HG03097 (cell line): ENCODE measurements at regions not wholly inside any gene's neighbourhood (a gene's known extent, or its start where the extent isn't known, plus 50 kb on each side); places are given as distances from the start of the nearest gene placed in this dataset.

Experiments used
- ATAC-seq: cut with Tn5 transposase; IDR thresholded peaks from one replicate; pipeline ENCODE4 v1.9.1; 2021; ENCODE audit not compliant: unreplicated experiment, low FRiP score

GRCh38 chrX:39850209-39850608 lies 247.5 kb downstream of the BCOR start:
- ATAC-seq, result no peak

DNA sequence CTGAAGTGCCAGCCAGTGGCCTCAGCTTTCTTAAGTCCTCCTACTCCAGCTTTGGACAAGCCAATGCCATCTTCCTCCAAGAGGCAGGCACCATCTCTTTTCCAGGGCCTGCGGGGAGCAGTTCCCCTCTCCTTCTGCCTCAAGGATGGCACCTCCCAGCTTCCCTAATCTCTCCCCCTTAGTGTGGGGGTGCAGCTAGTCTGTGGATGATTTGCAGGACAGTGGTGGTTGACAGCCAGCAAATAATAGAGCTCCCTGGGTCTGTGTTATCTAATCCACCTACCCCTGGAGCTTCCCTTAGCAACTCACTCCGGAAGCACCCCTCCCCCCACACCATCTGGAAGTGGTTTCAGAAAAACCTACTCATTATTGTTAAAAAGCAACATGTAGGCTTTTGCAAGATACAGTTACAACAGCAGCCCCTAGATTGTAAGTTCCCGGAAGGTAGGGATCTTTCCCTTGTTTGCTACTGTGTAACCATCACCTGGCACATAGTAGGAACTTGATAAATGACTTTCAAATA lies 247.1 kb downstream of the BCOR start:
- no peak for ATAC-seq

GRCh38 chrX:39851745-39852455 lies 245.9 kb downstream of the BCOR start:
- no peak for ATAC-seq

DNA sequence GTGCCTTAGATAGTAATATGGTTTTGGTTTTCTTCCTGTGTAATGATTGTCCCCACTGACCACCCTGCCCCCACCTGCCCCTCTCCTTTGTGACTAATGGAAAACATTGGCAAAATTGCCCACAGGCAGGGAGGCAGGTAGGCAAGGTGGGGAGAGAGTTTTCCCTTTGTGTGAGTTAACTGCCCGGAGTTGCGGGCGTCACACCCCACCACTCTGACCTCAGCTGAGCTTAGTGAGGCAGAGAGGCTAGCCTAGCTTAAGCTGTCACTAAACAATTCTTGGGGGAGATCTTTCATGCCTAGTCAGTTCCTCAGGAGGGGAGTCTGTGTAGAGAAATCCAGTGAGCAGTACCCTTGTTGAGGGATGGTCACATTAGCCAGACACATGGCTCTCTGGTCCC lies 245.3 kb downstream of the BCOR start:
- ATAC-seq, result no peak

GRCh38 chrX:39853417-39854030 lies 244.2 kb downstream of the BCOR start:
- no peak for ATAC-seq

DNA sequence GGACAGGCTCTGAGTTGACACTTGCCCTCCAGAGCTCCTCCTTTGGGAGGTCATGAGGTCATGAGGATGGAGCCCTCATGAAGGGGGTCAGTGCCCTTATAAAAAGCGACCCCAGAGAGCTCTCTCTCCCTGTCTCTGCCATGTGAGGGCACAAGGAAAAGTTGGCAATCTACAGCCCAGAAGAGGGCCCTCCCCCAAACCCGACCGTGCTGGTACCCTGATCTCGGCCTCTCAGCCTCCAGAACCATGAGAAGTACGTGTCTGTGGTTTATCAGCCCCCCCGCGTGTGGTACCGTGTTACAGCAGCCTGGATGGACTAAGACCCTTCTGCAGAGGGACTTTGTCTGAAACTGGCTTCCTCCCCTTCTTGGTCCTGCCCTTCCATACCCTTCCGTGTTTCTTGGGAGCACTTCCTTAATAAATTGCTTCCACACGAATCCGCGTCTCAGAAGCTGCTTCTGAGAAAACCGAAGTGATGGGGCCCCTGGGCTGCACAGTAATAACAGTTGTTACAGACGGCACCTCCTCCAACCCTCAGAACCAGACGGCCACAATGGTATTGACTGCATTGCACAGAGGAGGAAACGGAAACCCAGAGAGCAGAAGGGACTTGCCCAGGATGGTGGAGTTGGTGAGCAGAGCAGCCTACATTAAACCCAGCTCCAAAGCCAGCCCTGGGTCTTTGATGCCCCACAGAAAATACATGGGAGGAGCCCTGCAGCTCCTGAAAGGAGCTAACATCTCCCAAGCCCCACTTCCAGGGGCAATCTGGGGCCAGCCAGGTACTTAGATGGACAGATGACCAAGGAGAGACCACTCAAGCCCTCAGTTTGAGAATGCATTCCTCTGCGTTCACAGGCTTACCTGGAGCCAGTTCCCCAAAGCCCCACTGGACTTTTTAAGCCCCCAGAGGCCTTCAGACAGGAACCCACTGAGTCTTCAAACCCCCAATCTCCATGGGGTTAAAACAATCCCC lies 242.7 kb downstream of the BCOR start:
- ATAC-seq, result peak; percentile 53

DNA sequence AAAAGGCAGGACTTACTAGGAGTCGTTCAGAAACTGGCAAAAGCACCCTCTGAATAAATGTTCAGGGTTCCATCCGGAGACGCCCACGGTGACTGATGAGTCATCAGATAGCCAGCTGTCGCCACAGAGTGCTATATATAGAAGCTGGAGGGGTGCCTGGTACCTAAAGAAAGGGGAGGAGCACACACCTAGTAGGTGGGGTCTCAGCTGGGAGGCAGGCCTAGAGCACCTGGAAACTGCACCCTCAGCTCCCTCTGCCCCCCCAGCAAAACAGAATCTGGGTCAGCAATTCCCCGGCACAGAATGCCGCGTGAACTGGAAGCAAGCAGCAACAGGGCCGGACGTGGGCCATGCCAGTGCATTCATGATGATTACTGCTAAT lies 242.0 kb downstream of the BCOR start:
- ATAC-seq, result peak; percentile 43

GRCh38 chrX:39856472-39857121 lies 241.2 kb downstream of the BCOR start:
- ATAC-seq, result no peak

GRCh38 chrX:39857780-39858179 lies 240.0 kb downstream of the BCOR start:
- no peak for ATAC-seq

DNA sequence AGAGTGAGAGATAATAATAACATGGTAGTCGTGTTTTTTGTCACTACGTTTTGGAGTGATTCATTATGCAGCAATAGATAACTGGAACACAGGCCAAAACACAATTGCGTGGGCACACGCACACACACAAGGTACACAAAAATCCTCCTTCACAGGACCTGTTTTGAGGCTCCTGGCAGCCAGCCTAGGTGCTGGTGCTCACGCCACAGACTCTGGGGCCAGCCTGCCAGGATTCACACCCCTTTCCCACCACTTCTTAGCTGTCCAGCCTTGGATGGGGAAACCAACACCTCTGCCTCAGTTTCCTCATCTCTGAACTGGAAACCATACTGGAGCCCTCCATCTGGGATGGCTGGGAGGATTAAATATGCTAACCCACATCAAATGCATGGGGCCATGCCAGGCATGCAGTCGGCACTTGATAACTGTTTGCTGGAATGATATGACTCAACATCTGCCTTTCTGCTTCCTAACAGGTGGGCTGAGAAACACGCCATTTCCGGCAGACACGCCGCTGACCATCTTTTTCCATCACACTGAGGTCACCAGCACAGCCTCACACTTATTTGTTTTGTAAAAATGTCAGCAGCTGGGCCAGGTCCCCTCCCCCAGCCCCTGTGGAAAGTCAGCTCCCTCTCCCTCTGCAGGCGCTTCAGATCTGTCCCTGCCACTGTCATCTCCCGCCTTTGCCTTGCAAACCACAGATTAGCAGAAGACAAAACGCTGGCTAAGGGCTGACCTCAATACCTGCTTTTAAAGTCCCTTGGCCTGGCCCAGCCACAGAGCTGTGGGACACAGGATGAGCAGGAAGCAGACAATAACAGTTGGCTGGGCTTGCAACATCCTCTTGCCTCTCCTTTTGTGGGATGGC lies 237.5 kb downstream of the BCOR start:
- peak; percentile 54 for ATAC-seq

GRCh38 chrX:39862963-39863362 lies 234.8 kb downstream of the BCOR start:
- no peak for ATAC-seq

DNA sequence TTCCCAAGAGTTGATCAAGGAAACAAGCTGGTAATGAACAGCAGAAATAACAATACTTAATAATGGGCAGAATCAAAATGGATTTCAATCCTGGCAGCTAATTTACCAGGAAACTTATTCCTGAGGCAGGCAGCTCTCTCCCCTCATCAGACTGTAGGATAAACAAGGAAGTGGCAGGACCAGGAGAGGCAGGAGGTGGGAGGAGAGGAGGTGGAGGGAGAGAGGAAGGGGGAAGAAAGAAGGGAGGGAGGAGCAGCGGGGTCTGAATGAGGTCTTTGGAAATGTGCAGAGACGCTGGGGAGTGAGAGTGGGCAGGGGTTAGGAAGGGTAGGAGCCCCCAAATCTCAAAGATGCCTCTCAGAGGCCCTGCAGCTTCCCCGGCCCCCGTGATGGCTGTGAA lies 231.5 kb downstream of the BCOR start:
- no peak for ATAC-seq

DNA sequence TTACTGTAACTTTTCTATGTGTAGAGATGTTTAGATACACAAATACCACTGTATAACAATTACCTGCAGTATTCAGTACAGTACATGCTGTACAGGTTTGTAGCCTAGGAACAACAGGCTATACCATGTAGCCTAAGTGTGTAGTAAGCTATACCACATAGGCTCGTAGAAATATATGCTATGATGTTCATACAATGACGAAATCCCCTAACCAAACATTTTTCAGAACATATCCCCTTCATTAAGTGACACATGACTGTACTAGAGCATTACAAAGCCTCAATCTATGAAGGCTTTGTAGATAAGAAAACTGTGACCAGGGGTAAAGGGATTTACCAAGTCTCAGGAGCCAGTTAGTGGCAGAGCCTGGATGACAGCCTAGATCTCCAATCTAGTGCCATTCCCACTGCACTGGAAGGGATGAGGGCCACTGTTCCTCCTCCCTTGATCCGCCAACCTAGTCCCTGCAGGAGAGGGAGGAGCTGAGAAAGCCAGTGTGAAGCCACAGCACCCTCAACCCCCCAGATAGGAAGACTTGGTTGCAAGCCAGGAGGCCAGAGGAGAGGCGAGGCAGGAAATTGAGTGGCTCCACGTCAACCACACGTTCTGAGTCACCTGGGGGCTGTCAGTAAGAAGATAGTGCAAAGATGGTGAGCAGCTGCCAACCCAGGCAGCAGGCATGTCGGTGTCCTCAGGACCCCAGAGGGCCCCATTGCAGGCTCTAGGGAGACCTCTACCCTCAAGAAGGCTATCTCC lies 227.7 kb downstream of the BCOR start:
- no peak for ATAC-seq

GRCh38 chrX:39871648-39872047 lies 226.1 kb downstream of the BCOR start:
- ATAC-seq, result no peak

GRCh38 chrX:39873117-39873516 lies 224.6 kb downstream of the BCOR start:
- ATAC-seq, result no peak

DNA sequence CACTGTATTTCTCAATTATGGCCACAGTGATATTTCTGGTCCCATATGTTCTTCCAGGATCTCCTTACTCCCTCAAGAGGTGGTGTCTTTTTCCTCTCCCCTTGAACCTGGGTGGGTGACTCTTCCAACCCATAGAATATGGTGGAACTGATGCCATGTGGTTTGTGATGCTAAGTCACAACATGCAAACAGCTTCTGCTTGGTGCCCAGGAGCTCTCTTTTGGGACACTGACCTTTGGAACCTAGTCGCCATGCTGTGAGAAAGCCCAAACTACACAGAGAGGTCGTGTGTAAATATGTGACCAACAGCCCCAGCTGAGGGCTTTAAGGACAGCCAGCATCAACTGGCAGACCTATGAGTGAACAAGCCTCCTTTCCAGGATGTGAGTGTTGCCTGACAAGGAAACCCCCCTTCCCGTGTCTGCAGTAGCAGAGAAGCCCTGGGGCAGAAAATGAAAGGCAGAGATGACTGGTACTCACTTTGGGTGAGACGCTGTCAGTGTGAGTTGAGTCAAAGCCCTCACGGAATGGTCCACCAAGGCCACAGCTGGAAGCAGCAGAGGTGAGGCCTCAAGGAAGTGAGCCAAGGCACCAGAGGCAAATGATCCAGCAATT lies 223.4 kb downstream of the BCOR start:
- ATAC-seq, result peak; percentile 89

GRCh38 chrX:39875834-39876628 lies 221.7 kb downstream of the BCOR start:
- no peak for ATAC-seq

DNA sequence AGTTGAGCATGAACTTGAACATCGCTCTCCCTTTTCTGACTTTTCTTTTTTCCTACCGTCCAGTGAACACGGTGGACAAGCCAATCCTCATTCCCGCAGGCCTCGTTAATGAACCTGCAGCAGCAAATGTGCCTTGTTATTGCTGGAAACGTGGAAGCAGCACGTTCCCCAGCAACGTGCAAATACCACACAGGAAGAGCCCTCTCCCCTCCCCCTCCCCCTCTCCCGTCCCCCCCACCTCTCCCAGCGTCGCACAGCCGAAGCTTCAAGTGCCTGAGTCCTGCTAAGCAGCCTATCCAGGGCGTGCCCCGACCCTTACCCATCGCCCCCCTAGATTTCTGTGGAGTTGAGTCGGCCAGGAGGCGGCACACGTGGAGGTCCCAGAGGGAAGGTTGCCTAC lies 219.9 kb downstream of the BCOR start:
- ATAC-seq, result no peak
